ENCODE measurements at regions not wholly inside any gene's neighbourhood (a gene's known extent, or its start where the extent isn't known, plus 50 kb on each side); places are given as distances from the start of the nearest gene placed in this dataset.

- TF ChIP-seq EZH2phosphoT487 (IDR thresholded peaks at IDR 0.05; ENCODE audit: low read depth) (no peak), CTCF (IDR thresholded peaks at IDR 0.05; ENCODE audit: low read depth, low read length) (no peak)
These were observed 69.0 kb upstream of the TAF1B start for GRCh38 chr2:9774266-9774665.
